Keratinocyte (primary cell): ENCODE measurements at regions not wholly inside any gene's neighbourhood (a gene's known extent, or its start where the extent isn't known, plus 50 kb on each side); places are given as distances from the start of the nearest gene placed in this dataset.

Experiments used
- EZH2 ChIP-seq: IDR thresholded peaks from one replicate; pipeline ENCODE4 v1.6.1; 2012; ENCODE audit warnings: inconsistent platforms, mild to moderate bottlenecking, low read length, moderate library complexity
- TF ChIP-seq, protein P1 (sequence below), 3 experiments: IDR thresholded peaks in 1 of 3; conservative IDR thresholded peaks in 1 of 3; optimal IDR thresholded peaks in 1 of 3; 2 replicates in 2 of 3; 3 replicates in 1 of 3; pipeline versions ENCODE3 to v1.5.1; 2011; ENCODE audit warnings: low read length in 3 of 3, mild to moderate bottlenecking in 3 of 3, moderate library complexity in 2 of 3, control low read depth in 1 of 3, inconsistent platforms in 1 of 3; ENCODE audit not compliant: insufficient read depth in 2 of 3; ENCODE audit errors: extremely low read depth in 1 of 3

DNA sequence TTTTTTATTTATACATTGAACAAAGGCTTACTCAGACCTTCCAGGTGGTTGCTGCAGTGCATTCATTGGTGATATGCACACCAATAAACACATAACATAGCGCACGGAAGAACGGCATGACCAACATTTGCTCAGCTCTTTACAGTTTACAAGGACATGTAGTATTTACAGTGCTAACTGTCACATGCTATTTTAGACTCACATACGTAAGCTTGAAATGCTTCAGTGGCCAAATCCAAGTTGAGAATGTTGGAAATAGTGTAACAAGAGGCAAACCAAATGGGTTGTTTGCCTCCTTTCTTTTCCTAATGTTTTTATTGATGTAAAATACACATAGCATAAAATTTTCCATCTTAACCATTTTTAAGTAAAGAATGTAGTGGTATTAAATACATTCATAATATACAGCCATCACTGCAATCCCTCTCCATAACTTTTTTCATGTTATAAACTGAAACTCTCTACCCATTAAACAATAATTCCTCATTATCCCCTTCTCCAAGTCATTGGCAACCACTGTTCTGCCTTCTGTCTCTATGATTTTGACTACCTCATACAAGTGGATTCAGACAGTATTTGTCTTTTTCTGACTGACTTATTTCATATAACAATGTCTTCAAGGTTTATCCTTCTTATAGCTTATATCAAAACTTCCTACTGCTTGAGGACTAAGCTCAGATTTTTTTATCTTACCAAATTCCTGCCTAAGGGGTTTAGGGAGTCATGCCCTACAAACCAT is 1722.9 kb upstream of the AGA start:
- TF ChIP-seq, protein P1, sequence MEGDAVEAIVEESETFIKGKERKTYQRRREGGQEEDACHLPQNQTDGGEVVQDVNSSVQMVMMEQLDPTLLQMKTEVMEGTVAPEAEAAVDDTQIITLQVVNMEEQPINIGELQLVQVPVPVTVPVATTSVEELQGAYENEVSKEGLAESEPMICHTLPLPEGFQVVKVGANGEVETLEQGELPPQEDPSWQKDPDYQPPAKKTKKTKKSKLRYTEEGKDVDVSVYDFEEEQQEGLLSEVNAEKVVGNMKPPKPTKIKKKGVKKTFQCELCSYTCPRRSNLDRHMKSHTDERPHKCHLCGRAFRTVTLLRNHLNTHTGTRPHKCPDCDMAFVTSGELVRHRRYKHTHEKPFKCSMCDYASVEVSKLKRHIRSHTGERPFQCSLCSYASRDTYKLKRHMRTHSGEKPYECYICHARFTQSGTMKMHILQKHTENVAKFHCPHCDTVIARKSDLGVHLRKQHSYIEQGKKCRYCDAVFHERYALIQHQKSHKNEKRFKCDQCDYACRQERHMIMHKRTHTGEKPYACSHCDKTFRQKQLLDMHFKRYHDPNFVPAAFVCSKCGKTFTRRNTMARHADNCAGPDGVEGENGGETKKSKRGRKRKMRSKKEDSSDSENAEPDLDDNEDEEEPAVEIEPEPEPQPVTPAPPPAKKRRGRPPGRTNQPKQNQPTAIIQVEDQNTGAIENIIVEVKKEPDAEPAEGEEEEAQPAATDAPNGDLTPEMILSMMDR (optimal IDR thresholded peaks at IDR 0.05 in 1 of 3, IDR thresholded peaks at IDR 0.05 in 1 of 3, conservative IDR thresholded peaks at IDR 0.05 in 1 of 3; ENCODE audit: extremely low read depth in 1 of 3, insufficient read depth in 2 of 3, low read length in 3 of 3) = no peak
- TF ChIP-seq EZH2 = no peak
